Mesendoderm (in vitro differentiated cells): ENCODE measurements at regions not wholly inside any gene's neighbourhood (a gene's known extent, or its start where the extent isn't known, plus 50 kb on each side); places are given as distances from the start of the nearest gene placed in this dataset.

Experiments used
- DNase-seq: peaks from one replicate; pipeline ENCODE4 v3.0.0; 2013
- H2AK5ac ChIP-seq: 2 replicates; pipeline ENCODE4 v1.6.1; 2013; ENCODE audit warnings: low read length, inconsistent platforms
- H2BK120ac ChIP-seq: 2 replicates; pipeline ENCODE4 v1.6.1; 2013; ENCODE audit warnings: low read depth, mild to moderate bottlenecking, low read length, moderate library complexity, mixed read lengths
- H2BK15ac ChIP-seq: replicated peaks from 2 replicates; pipeline ENCODE4 v1.6.1; 2013; ENCODE audit warnings: low read depth, mild to moderate bottlenecking, moderate library complexity
- H2BK5ac ChIP-seq: 2 replicates; pipeline ENCODE4 v1.6.1; 2013; ENCODE audit warnings: low read length, inconsistent platforms
- H3K18ac ChIP-seq: 2 replicates; pipeline ENCODE4 v1.6.1; 2013; ENCODE audit warnings: mild to moderate bottlenecking, low read length, mixed read lengths
- H3K23ac ChIP-seq: one replicate; pipeline ENCODE4 v1.6.1; 2013; ENCODE audit warnings: low read length
- H3K27ac ChIP-seq: 2 replicates; pipeline ENCODE4 v1.5.1; 2013; ENCODE audit warnings: low read depth, mild to moderate bottlenecking, inconsistent platforms, low read length, moderate library complexity
- H3K27me3 ChIP-seq: 2 replicates; pipeline ENCODE4 v1.6.1; 2013; ENCODE audit warnings: low read length, control low read depth, mild to moderate bottlenecking, inconsistent platforms; ENCODE audit not compliant: insufficient read depth, poor library complexity
- H3K36me3 ChIP-seq: 2 replicates; pipeline ENCODE4 v1.6.1; 2013; ENCODE audit warnings: low read length, inconsistent platforms; ENCODE audit not compliant: control insufficient read depth, insufficient read depth
- H3K4ac ChIP-seq: one replicate; pipeline ENCODE4 v1.6.1; 2013; ENCODE audit warnings: low read depth, mild to moderate bottlenecking, low read length, moderate library complexity
- H3K4me1 ChIP-seq: 2 replicates; pipeline ENCODE4 v1.6.1; 2013; ENCODE audit warnings: low read depth, low read length, inconsistent platforms; ENCODE audit not compliant: control insufficient read depth
- H3K4me2 ChIP-seq: 2 replicates; pipeline ENCODE4 v1.6.1; 2013; ENCODE audit warnings: low read length
- H3K4me3 ChIP-seq: 2 replicates; pipeline ENCODE4 v1.5.1; 2013; ENCODE audit warnings: mild to moderate bottlenecking, low read length
- H3K56ac ChIP-seq: one replicate; pipeline ENCODE4 v1.6.1; 2013; ENCODE audit warnings: low read length
- H3K79me1 ChIP-seq: 2 replicates; pipeline ENCODE4 v1.6.1; 2013; ENCODE audit warnings: low read length, inconsistent platforms
- H3K79me2 ChIP-seq: 2 replicates; pipeline ENCODE4 v1.6.1; 2013; ENCODE audit warnings: mild to moderate bottlenecking, low read length; ENCODE audit not compliant: control insufficient read depth, insufficient read depth
- H3K9ac ChIP-seq: 2 replicates; pipeline ENCODE4 v1.6.1; 2013; ENCODE audit warnings: low read length, inconsistent platforms
- H4K5ac ChIP-seq: one replicate; pipeline ENCODE4 v1.6.1; 2013; ENCODE audit warnings: low read length
- H4K8ac ChIP-seq: one replicate; pipeline ENCODE4 v1.6.1; 2013; ENCODE audit warnings: low read depth, mild to moderate bottlenecking, control low read depth, low read length, moderate library complexity
- WGBS: extraction: QIAGEN DNeasy Blood & Tissue Kit; methylation state at CpG from one replicate; pipeline ENCODE4 v1.1.7; 2013; ENCODE audit warnings: low lambda C conversion rate, missing lambda C conversion rate; ENCODE audit not compliant: insufficient coverage; ENCODE audit errors: extremely low coverage; 5-methylcytosine and 5-hydroxymethylcytosine counted together

DNA sequence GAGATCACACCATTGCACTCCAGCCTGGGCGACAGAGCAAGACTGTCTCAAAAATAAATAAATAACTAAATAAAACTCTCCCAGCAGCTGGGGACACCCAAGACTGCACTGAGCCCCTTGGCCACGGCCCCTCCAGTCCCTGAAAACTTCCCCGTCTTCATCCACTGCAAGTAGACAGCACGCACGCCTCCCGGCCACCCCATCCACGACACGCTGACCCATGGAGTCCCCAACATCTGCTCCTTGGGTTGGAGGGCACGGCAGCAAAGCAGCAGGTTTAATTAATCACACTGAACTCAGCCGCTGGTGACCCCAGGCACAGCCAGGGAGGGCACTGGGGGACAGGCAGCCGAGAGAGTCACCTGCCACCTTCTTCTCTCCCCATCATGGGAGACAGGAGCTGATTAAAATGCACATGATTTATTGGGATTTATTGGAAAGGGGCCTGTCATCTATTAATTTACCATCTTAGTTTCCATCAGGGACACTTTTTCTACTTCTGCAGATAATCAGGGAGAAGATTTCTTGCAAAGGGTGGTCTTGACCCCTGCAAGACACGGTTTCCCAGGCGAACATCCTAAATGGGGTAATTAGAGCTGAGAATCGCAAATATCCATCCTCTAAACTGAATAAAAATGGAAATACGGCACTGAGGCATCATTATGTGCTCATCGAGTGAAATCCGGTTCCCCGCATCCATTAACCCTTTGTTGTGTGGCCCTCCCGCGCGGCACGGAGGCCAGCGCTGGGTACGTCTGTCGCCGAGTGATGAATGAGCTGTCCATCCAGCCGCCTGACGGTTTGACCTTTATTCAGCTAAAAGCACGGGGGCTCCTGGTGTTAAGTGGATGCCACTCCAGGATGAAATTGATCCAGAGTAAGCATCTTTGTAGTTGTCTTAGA is 178.3 kb downstream of the BRD1 start:
- no peak overlapping the region for H2BK5ac ChIP-seq
- no peak overlapping the region for H3K27ac ChIP-seq
- no peak overlapping the region for H4K5ac ChIP-seq
- H3K4ac ChIP-seq: no peak overlapping the region
- no peaks in the 10 kb centered on the region for H3K27me3 ChIP-seq
- no peak overlapping the region for H3K4me3 ChIP-seq
- no peak overlapping the region for H3K23ac ChIP-seq
- no peak overlapping the region for H3K9ac ChIP-seq
- no peak overlapping the region for H2AK5ac ChIP-seq
- no peaks in the 10 kb centered on the region for H3K4me1 ChIP-seq
- no peak overlapping the region for H3K4me2 ChIP-seq
- no peak for DNase-seq
- no peak overlapping the region for H3K56ac ChIP-seq
- no peaks in the 10 kb centered on the region for H3K36me3 ChIP-seq
- no peak overlapping the region for H3K18ac ChIP-seq
- H3K79me2 ChIP-seq: no peaks in the 10 kb centered on the region
- H2BK15ac ChIP-seq: no peak overlapping the region
- H4K8ac ChIP-seq: no peak overlapping the region
- no peak overlapping the region for H2BK120ac ChIP-seq
- no CpG with 5 or more reads among the region's 29 CpGs for WGBS
- H3K79me1 ChIP-seq: no peaks in the 10 kb centered on the region

DNA sequence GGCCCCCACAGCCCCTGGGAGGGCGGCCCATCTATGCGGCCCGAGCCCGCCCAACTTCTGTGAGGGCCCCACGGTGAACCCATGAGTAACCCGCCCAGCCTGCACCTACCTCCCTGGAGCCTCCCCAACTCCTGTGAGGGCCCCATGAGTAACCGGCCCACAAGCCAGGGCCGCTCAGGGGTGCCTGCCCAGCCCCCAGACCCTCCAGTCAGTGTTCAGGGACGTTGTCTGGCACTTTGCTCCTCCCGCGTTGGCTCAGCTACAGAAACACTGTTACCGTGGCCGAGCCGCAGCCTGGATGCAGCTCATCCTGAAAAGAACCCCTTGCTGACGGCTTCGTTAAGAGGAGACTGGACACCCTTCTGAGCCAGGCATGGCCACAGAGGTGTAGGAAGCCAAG is 179.6 kb downstream of the BRD1 start:
- no peaks in the 10 kb centered on the region for H3K4me1 ChIP-seq
- no peak overlapping the region for H3K4me2 ChIP-seq
- H3K9ac ChIP-seq: no peak overlapping the region
- H3K27ac ChIP-seq: no peak overlapping the region
- no peak overlapping the region for H3K23ac ChIP-seq
- no CpG with 5 or more reads among the region's 16 CpGs for WGBS
- no peaks in the 10 kb centered on the region for H3K79me2 ChIP-seq
- H3K4ac ChIP-seq: no peak overlapping the region
- no peaks in the 10 kb centered on the region for H3K36me3 ChIP-seq
- H2BK5ac ChIP-seq: no peak overlapping the region
- H2BK120ac ChIP-seq: no peak overlapping the region
- H2BK15ac ChIP-seq: no peak overlapping the region
- H3K4me3 ChIP-seq: no peak overlapping the region
- H3K56ac ChIP-seq: no peak overlapping the region
- no peak for DNase-seq
- H3K79me1 ChIP-seq: no peaks in the 10 kb centered on the region
- H4K5ac ChIP-seq: no peak overlapping the region
- H4K8ac ChIP-seq: no peak overlapping the region
- no peaks in the 10 kb centered on the region for H3K27me3 ChIP-seq
- H2AK5ac ChIP-seq: no peak overlapping the region
- H3K18ac ChIP-seq: no peak overlapping the region

DNA sequence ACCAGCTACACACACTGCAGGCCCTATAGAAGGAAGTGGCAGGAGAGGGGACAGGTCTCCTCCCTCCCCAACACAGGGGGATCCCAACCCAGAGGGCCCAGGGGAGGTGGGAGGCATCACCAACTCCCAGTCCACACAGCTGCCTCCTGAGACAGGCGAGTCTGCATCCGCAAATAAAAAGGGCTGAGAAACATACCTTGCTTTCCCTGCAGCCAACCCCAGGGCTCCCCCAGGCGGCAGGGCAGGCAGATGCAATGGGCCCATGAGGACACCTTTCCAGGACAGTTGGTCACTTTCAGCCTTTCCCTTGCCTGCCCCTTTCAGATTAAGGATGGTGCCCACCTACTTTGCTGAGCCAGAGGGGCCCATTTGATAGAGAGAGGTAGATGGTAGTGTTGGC is 180.0 kb downstream of the BRD1 start:
- Histone ChIP-seq H3K4me3 (no peak overlapping the region), H3K4me1 (no peaks in the 10 kb centered on the region), H3K27ac (no peak overlapping the region), H3K36me3 (no peaks in the 10 kb centered on the region), H4K8ac (no peak overlapping the region), H3K9ac (no peak overlapping the region), H2BK120ac (no peak overlapping the region), H3K23ac (no peak overlapping the region), H3K4me2 (no peak overlapping the region), H2BK15ac (no peak overlapping the region), H4K5ac (no peak overlapping the region), H3K27me3 (no peaks in the 10 kb centered on the region), H3K79me1 (no peaks in the 10 kb centered on the region), H3K79me2 (no peaks in the 10 kb centered on the region), H3K4ac (no peak overlapping the region), H2BK5ac (no peak overlapping the region), H3K56ac (no peak overlapping the region), H3K18ac (no peak overlapping the region), H2AK5ac (no peak overlapping the region)
- DNase-seq: no peak
- no CpG with 5 or more reads among the region's 3 CpGs for WGBS

DNA sequence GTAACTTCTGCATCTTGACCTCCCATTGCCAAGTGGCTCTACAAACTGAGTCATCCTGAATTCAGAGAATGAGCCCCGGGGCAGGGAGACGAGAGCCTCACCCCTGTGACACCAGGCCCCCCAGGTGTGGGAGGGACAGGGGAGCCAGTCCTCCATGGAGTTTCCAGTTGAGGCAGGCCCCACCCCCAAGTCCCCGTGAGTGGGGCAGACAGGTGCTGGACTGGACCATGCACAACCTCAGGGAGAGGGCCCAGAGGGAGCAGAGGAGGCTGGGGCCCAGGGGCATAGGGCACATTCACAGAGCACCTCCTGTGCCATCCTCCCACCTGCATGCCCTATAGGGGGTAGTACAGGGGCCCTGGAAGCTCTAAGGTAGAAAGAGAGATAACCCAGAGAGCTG is 180.8 kb downstream of the BRD1 start:
- no peak overlapping the region for H4K8ac ChIP-seq

DNA sequence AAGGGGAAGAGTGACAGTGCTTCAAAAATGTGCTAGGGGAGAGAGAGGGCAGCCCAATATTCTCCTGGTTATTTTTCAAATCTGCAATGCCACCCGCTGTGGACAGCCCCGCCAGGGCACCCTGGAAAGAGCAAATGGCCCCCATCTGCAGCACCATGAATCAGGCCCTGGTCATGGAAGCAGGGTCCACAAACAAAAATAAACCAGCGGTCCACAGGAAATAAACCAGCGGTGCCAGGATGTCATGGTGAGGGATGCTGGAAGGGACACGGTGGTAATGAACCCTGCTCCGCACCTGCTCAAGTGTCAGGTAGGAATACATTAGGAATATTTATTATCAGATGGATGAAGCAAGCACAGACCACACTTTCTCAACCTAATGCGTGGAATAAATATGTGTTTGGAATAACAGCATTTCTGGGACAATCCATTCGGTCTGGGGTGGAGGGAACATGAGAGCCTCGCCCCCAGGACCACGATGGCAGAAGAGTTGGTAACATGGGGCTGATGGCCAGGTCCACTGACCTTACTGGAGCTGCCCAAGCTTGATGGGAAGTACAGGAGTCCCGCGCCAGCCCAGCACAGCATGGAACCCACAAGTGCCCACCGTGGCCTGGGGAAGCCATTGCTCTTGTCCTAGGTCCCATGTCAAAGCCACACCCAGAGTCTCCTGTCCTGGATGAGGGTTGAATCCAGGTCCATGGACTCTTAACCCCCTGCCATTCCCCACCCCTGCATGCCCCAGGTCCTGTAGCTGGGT is 181.7 kb downstream of the BRD1 start:
- no peaks in the 10 kb centered on the region for H3K4me1 ChIP-seq
- no peak overlapping the region for H3K23ac ChIP-seq
- H3K4me3 ChIP-seq: no peak overlapping the region
- no peak overlapping the region for H2BK15ac ChIP-seq
- no CpG with 5 or more reads among the region's 13 CpGs for WGBS
- no peak overlapping the region for H2BK120ac ChIP-seq
- H4K8ac ChIP-seq: no peak overlapping the region
- no peak overlapping the region for H3K4me2 ChIP-seq
- no peak overlapping the region for H3K27ac ChIP-seq
- H2AK5ac ChIP-seq: no peak overlapping the region
- H3K79me1 ChIP-seq: no peaks in the 10 kb centered on the region
- H3K79me2 ChIP-seq: no peaks in the 10 kb centered on the region
- H3K9ac ChIP-seq: no peak overlapping the region
- no peaks in the 10 kb centered on the region for H3K27me3 ChIP-seq
- no peak overlapping the region for H4K5ac ChIP-seq
- no peak overlapping the region for H3K4ac ChIP-seq
- H3K56ac ChIP-seq: no peak overlapping the region
- no peak for DNase-seq
- no peak overlapping the region for H3K18ac ChIP-seq
- no peaks in the 10 kb centered on the region for H3K36me3 ChIP-seq
- no peak overlapping the region for H2BK5ac ChIP-seq

More for the DNA sequence above, 180.8 kb downstream of the BRD1 start:
- Histone ChIP-seq H3K56ac (no peak overlapping the region), H3K4ac (no peak overlapping the region), H3K4me1 (no peaks in the 10 kb centered on the region), H2BK120ac (no peak overlapping the region), H3K36me3 (no peaks in the 10 kb centered on the region), H3K79me2 (no peaks in the 10 kb centered on the region), H3K23ac (no peak overlapping the region), H3K27ac (no peak overlapping the region), H3K4me3 (no peak overlapping the region), H3K9ac (no peak overlapping the region), H2AK5ac (no peak overlapping the region), H3K79me1 (no peaks in the 10 kb centered on the region), H4K5ac (no peak overlapping the region), H3K27me3 (no peaks in the 10 kb centered on the region), H3K18ac (no peak overlapping the region), H2BK5ac (no peak overlapping the region), H2BK15ac (no peak overlapping the region), H3K4me2 (no peak overlapping the region)
- peak; percentile 23 for DNase-seq
- no CpG with 5 or more reads among the region's 3 CpGs for WGBS
